ENCODE measurements at regions not wholly inside any gene's neighbourhood (a gene's known extent, or its start where the extent isn't known, plus 50 kb on each side); places are given as distances from the start of the nearest gene placed in this dataset.

DNA sequence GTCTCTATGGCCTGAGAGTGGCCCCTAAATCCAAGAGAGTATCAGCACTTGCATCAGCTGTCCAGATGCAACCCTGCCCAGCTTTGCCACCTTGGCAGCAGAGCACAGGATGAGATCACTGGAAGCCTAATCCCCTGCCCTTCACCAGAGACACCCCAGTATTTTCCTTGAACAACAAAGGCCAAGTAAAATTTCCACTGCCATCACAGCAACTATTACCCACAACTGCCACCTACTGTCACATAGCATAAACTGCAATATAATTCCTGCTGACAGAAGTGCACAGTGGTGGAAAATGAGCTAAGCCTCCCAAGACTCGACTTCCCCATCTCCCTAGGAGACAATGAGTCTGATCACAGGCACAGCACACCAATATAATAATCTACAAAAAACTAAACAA lies 462.8 kb upstream of the ZWINT start:
- Mint-ChIP-seq H3K4me1 (ENCODE audit: unreplicated experiment) (no peaks in the 10 kb centered on the region), H3K9me3 (ENCODE audit: unreplicated experiment) (peaks cover 18% of the 10 kb centered on the region), H3K27me3 (ENCODE audit: unreplicated experiment) (no peaks in the 10 kb centered on the region), H3K27ac (ENCODE audit: unreplicated experiment) (no peak overlapping the region), H3K4me3 (ENCODE audit: unreplicated experiment) (no peak overlapping the region), H3K36me3 (ENCODE audit: low read depth, unreplicated experiment) (peaks cover 7% of the 10 kb centered on the region)
- no peak for DNase-seq (ENCODE audit: low spot score)
- TF ChIP-seq, protein P1, sequence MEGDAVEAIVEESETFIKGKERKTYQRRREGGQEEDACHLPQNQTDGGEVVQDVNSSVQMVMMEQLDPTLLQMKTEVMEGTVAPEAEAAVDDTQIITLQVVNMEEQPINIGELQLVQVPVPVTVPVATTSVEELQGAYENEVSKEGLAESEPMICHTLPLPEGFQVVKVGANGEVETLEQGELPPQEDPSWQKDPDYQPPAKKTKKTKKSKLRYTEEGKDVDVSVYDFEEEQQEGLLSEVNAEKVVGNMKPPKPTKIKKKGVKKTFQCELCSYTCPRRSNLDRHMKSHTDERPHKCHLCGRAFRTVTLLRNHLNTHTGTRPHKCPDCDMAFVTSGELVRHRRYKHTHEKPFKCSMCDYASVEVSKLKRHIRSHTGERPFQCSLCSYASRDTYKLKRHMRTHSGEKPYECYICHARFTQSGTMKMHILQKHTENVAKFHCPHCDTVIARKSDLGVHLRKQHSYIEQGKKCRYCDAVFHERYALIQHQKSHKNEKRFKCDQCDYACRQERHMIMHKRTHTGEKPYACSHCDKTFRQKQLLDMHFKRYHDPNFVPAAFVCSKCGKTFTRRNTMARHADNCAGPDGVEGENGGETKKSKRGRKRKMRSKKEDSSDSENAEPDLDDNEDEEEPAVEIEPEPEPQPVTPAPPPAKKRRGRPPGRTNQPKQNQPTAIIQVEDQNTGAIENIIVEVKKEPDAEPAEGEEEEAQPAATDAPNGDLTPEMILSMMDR (IDR thresholded peaks at IDR 0.05; ENCODE audit: unreplicated experiment), result peak; percentile 53

DNA sequence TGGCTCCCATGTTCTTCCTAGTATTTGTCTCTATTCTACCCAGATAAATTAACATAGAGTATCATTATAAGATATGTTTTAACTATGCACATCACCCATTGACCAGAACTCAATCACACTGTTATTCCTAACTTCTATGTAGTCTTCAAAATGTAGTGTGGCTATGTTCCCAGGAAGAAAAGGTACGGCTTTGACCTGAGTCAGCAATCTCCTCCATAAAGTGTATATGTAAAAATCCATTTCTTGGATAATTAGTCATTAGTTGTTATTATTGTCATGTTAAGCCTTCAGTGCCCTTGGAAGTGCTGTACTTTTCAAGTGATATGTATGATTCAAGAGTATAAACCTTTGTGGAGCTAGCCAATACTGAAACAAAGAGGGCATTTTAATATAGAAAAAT lies 444.0 kb upstream of the ZWINT start:
- H3K4me3 Mint-ChIP-seq (ENCODE audit: unreplicated experiment), result no peak overlapping the region
- no peak for DNase-seq (ENCODE audit: low spot score)
- no peaks in the 10 kb centered on the region for H3K27me3 Mint-ChIP-seq (ENCODE audit: unreplicated experiment)
- H3K4me1 Mint-ChIP-seq (ENCODE audit: unreplicated experiment), result no peaks in the 10 kb centered on the region
- no peak overlapping the region for H3K27ac Mint-ChIP-seq (ENCODE audit: unreplicated experiment)
- H3K9me3 Mint-ChIP-seq (ENCODE audit: unreplicated experiment), result no peaks in the 10 kb centered on the region
- no peaks in the 10 kb centered on the region for H3K36me3 Mint-ChIP-seq (ENCODE audit: low read depth, unreplicated experiment)
- TF ChIP-seq, protein P1 (IDR thresholded peaks at IDR 0.05; ENCODE audit: unreplicated experiment), result no peak

DNA sequence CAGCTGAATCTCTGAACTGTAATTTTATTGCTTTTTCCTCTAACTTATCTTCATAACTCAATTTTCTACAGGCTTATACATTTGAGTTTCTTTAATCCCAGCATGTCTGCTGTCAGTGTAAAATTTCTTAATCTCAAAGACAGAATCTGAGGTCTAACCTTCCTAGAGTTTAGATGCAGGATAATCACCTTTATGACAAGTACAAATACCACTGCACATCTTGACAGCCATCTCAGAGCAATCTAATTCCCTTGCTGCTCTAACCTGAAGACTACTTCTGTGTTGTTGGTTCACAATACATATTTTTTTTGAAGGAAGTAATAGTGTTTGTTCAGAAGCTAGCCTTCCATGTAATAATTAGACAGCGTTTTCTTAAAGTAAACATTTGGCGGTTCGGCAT lies 424.2 kb upstream of the ZWINT start:
- TF ChIP-seq, protein P1 (IDR thresholded peaks at IDR 0.05; ENCODE audit: unreplicated experiment), result no peak
- no peaks in the 10 kb centered on the region for H3K4me1 Mint-ChIP-seq (ENCODE audit: unreplicated experiment)
- peaks cover 2% of the 10 kb centered on the region for H3K27me3 Mint-ChIP-seq (ENCODE audit: unreplicated experiment)
- H3K9me3 Mint-ChIP-seq (ENCODE audit: unreplicated experiment), result no peaks in the 10 kb centered on the region
- H3K4me3 Mint-ChIP-seq (ENCODE audit: unreplicated experiment), result no peak overlapping the region
- H3K36me3 Mint-ChIP-seq (ENCODE audit: low read depth, unreplicated experiment), result no peaks in the 10 kb centered on the region
- H3K27ac Mint-ChIP-seq (ENCODE audit: unreplicated experiment), result no peak overlapping the region
- DNase-seq (ENCODE audit: low spot score), result no peak

DNA sequence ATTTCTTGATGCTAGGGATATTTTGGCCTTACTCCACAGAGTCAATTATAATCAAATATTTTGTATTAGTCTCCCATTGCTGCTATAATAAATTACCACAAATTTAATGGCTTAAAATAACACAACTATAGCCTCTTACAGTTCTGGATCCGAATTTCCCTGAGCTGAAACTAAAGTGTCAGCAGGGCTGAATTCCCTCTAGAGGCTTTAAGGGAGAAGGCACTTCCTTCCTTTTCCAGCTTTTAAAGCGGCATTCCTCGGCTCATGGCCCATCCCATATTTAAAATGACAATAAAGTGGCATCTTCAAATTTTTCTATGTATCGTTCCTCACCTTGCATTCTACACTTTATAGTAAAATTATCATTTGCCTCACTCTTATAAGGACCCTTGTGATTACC lies 421.4 kb upstream of the ZWINT start:
- DNase-seq (ENCODE audit: low spot score), result no peak
- Mint-ChIP-seq H3K36me3 (ENCODE audit: low read depth, unreplicated experiment) (no peaks in the 10 kb centered on the region), H3K9me3 (ENCODE audit: unreplicated experiment) (no peaks in the 10 kb centered on the region), H3K27ac (ENCODE audit: unreplicated experiment) (no peak overlapping the region), H3K4me1 (ENCODE audit: unreplicated experiment) (no peaks in the 10 kb centered on the region), H3K4me3 (ENCODE audit: unreplicated experiment) (no peak overlapping the region), H3K27me3 (ENCODE audit: unreplicated experiment) (peaks cover 2% of the 10 kb centered on the region)
- TF ChIP-seq, protein P1 (IDR thresholded peaks at IDR 0.05; ENCODE audit: unreplicated experiment), result no peak

DNA sequence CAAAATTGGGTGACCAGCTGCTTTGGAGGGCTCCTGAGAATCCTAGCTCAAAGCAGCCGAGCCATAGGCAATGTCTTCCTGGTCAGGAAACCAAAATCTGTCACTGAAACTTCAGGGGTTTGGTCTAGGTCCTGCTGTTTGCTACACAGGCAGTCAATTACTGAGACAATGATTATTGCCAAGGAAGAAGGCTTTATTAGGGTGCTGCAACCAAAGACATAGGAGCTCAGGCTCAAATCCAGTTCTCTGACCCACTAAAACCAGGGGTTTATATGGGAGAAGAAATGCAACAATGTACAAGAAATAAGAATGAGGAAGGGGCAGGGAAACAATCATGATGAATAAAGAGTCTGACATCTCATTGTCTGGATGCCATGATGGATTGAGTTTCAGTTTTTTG lies 410.3 kb upstream of the ZWINT start:
- no peaks in the 10 kb centered on the region for H3K4me1 Mint-ChIP-seq (ENCODE audit: unreplicated experiment)
- H3K27ac Mint-ChIP-seq (ENCODE audit: unreplicated experiment), result no peak overlapping the region
- DNase-seq (ENCODE audit: low spot score), result no peak
- H3K36me3 Mint-ChIP-seq (ENCODE audit: low read depth, unreplicated experiment), result peaks cover 4% of the 10 kb centered on the region
- H3K9me3 Mint-ChIP-seq (ENCODE audit: unreplicated experiment), result no peaks in the 10 kb centered on the region
- TF ChIP-seq, protein P1 (IDR thresholded peaks at IDR 0.05; ENCODE audit: unreplicated experiment), result no peak
- peaks cover 2% of the 10 kb centered on the region for H3K27me3 Mint-ChIP-seq (ENCODE audit: unreplicated experiment)
- H3K4me3 Mint-ChIP-seq (ENCODE audit: unreplicated experiment), result no peak overlapping the region

Measured in endothelial cell (in vitro differentiated cells).